ENCODE measurements at regions not wholly inside any gene's neighbourhood (a gene's known extent, or its start where the extent isn't known, plus 50 kb on each side); places are given as distances from the start of the nearest gene placed in this dataset.

DNA sequence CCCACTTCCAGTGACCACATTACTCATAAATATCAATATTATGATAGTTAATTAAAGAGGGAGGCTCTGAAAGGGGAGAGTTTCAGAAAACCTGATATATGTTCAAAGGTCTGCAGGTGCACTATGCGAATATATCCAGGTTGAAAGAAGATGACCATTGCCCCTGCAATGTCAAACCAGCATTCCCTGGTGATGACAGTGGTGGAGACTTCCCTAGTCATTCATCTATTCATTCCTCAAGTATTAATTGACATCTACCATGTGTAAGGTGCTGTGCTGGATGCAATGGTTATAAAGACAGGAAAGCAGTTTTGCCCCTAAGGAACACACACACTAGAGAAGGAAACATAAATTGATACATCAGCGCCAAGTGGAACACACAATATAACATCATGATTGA is 588.3 kb upstream of the KCNMB2 start:
- no peak for TF ChIP-seq POLR2A (IDR thresholded peaks at IDR 0.05; ENCODE audit: extremely low read depth, insufficient read length)
- TF ChIP-seq, protein P1, sequence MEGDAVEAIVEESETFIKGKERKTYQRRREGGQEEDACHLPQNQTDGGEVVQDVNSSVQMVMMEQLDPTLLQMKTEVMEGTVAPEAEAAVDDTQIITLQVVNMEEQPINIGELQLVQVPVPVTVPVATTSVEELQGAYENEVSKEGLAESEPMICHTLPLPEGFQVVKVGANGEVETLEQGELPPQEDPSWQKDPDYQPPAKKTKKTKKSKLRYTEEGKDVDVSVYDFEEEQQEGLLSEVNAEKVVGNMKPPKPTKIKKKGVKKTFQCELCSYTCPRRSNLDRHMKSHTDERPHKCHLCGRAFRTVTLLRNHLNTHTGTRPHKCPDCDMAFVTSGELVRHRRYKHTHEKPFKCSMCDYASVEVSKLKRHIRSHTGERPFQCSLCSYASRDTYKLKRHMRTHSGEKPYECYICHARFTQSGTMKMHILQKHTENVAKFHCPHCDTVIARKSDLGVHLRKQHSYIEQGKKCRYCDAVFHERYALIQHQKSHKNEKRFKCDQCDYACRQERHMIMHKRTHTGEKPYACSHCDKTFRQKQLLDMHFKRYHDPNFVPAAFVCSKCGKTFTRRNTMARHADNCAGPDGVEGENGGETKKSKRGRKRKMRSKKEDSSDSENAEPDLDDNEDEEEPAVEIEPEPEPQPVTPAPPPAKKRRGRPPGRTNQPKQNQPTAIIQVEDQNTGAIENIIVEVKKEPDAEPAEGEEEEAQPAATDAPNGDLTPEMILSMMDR (IDR thresholded peaks at IDR 0.05; ENCODE audit: low read depth, low read length) = no peak
- TF ChIP-seq, protein P2, sequence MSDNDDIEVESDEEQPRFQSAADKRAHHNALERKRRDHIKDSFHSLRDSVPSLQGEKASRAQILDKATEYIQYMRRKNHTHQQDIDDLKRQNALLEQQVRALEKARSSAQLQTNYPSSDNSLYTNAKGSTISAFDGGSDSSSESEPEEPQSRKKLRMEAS (IDR thresholded peaks at IDR 0.05; ENCODE audit: low read depth, low read length) = no peak
